GM21529 (cell line): ENCODE measurements at regions not wholly inside any gene's neighbourhood (a gene's known extent, or its start where the extent isn't known, plus 50 kb on each side); places are given as distances from the start of the nearest gene placed in this dataset.

Source experiments
- ATAC-seq: cut with Tn5 transposase; IDR thresholded peaks from one replicate; pipeline ENCODE4 v1.9.1; 2021; ENCODE audit not compliant: unreplicated experiment

- ATAC-seq: no peak
These were observed 236.8 kb downstream of the ACTL7B start for GRCh38 chr9:108618906-108619550.

GRCh38 chr9:108617676-108618075, 238.1 kb downstream of the ACTL7B start:
- no peak for ATAC-seq

DNA sequence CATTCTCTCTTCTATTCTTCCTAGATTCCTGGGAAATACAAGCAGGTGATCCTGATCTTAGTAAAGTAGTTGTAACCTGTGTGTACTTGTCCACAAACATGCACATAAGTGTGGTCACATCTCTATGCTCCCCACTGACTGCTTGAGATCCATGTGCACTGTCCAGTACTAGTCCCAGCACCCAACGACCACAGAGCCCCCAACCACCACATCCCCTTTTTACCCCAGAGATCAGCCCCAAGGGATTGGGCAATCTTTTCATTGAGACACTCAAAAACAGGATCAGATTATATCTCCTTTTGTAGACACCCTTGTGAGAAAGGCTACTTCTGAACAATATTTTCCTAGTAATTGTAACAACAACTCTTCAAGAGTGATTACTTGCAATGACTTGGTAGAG, 240.6 kb downstream of the ACTL7B start:
- no peak for ATAC-seq

- ATAC-seq: no peak
These were observed 243.3 kb downstream of the ACTL7B start for GRCh38 chr9:108612513-108612912.

DNA sequence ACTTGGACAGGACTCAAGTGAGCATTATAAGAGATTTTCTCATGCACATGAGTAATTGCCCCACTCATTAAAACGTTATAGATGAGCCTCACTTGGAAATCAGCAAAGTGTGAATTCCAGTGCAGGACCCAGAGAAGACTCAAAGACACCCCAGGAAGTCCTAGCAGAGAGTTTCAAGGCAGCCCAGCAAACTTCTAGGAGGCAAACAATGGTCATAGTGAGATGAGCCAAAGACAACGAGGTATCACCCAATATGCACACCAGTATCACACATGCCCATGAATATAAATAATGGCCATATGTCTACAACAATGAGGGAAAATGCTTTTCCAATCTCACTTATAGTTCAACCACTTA, 245.9 kb downstream of the ACTL7B start:
- no peak for ATAC-seq

- no peak for ATAC-seq
These were observed 246.4 kb downstream of the ACTL7B start for GRCh38 chr9:108609227-108609896.

- ATAC-seq: no peak
These were observed 248.2 kb downstream of the ACTL7B start for GRCh38 chr9:108607607-108608006.

GRCh38 chr9:108606401-108606800, 249.4 kb downstream of the ACTL7B start:
- no peak for ATAC-seq

GRCh38 chr9:108603141-108603540, 252.6 kb downstream of the ACTL7B start:
- no peak for ATAC-seq

DNA sequence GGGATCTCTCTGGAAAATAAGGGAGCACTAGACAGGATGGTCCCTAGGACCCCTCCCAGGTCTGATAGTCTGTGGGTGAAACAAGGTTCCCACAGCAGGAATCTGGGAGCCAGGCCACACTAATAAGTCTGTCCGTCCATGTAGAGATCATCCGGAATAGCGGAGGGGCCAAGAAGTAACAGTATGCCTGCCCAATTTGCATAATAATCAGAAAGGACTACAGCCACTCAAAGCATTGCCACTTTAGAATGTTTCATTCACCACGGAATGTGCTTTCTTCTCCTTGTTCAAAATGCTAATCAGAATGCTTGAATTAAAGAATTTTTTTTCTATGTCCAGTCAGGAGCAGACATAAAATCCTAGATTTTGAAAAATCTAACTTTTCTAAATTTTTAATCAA, 254.9 kb downstream of the ACTL7B start:
- ATAC-seq: no peak

- ATAC-seq: no peak
These were observed 256.2 kb downstream of the ACTL7B start for GRCh38 chr9:108599571-108599970.

DNA sequence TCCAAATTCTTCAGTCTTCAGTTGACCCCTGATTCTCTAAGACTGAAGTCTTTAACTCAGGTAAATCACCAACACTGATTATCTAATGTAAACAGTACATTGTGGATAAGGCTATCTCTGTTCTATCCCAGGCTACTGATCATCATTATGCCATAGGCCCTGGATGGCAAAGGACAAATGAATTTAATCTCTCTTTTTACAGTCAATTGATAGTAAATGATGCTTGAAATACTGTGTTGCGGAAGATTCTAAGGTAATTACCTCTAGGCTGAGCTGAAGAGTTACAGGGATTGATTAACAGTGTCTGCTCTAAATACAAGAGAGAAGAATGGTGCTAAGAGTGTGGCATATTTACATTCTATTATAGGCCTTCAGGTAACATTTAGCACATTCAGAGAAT, 264.7 kb downstream of the ACTL7B start:
- ATAC-seq: no peak

GRCh38 chr9:108588246-108588645, 267.5 kb downstream of the ACTL7B start:
- no peak for ATAC-seq

DNA sequence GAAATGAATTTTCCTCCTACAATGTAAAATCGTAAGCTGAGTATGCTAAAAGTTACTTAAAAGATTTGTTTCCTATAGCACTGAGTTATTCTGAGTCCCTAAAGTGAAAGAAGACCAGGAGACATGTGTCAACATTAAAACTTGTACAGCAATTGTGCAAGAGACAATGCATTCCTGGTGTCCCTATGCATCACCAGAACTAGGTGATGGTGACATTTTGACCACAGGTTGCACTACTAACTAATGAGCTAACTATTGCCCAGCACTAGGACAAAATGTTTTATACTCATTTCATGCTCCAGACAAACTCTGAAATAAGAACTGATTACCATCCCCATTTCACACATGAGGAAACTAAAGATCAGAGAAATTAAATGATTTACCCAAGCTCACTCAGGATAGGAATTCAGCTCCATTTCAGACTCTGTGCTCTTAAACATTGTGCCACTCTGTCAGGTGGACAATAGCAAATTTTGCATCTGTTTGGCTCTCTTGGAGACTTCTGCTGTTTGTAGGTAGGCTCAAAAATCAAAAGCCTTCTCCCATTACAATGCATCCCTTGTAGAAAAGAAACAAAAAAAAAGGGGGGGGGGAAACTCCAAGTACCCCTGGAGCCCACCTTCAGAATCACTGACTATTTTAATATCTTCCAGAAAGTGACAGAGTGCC, 269.2 kb downstream of the ACTL7B start:
- ATAC-seq: no peak

- no peak for ATAC-seq
These were observed 270.9 kb downstream of the ACTL7B start for GRCh38 chr9:108584860-108585259.

DNA sequence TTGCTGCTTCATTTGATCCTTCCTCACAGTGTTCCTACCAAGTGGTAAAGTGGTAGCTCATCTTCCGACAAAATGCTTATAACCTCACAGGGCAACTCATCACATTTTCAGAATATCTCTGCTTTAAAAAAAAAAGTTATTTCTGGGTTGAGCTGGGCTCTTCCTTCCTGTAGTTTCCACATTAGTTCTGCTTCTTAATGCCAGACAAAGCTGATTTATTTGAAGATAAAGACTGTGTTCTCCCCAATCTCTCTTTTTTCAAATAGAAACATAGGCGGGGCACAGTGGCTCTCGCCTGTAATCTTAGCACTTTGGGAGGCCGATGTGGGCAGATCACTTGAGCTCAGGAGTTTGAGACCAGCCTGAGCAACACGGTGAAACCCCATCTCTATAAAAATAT, 273.1 kb downstream of the ACTL7B start:
- no peak for ATAC-seq

DNA sequence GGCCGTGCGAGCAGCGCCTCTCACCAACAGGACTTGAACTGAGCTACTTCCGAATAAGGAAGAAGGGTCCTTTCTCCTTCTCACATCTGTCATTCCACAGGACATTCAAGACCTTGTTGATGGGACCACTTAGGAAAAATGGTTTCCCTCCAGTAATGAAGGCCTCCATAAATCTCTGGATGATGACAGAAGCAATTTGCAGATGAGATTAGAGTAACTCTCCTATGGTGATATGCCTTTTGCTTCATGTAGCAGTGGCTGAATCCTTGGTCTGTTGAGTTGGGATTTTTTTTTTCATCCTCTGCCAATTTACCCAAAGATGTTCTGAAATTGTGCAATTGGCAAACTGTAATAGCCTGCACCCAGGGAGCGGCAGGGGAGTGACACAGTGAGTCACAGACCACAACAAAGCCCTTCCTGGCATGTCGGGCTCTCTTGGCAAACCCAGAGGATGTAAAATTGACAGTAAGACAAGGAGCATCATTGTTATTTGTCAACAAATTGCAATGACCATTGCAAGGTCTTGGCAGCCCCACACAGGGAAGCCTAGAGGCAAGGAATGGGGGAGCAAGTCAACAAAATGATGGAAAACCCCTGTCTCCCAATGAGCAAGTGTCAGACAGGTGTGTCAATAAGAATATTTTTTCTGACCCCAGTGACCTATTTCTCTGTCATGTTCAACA, 275.9 kb downstream of the ACTL7B start:
- ATAC-seq: no peak

GRCh38 chr9:108575276-108575675, 280.5 kb downstream of the ACTL7B start:
- no peak for ATAC-seq

DNA sequence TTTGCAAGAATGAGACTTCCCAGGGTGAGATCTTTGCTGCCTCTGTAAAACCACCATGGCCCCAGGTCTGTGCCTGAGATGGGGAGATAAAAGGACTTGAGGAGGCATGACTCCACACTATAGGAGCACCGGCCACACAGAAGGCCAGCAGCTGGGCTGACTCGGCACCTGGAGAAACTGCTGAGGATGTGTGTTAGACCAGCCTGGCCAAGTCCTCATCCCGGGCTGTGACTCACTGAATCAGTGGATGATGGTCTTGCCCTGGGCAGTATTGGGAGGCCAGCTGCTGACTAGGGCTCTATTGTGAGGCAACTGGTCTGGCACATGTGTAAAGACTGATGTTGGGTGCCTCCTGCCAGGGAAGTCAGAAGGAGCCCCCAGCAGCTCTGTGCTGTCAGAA, 286.2 kb downstream of the ACTL7B start:
- ATAC-seq: no peak

GRCh38 chr9:108568093-108568492, 287.7 kb downstream of the ACTL7B start:
- no peak for ATAC-seq

GRCh38 chr9:108567571-108567970, 288.2 kb downstream of the ACTL7B start:
- no peak for ATAC-seq
